ENCODE measurements at regions not wholly inside any gene's neighbourhood (a gene's known extent, or its start where the extent isn't known, plus 50 kb on each side); places are given as distances from the start of the nearest gene placed in this dataset.
A peak's percentile ranks its signal among the peaks of the same experiment; 100 is the strongest.

- TF ChIP-seq CTCF (IDR thresholded peaks at IDR 0.05; ENCODE audit: control extremely low read depth, extremely low read depth), result no peak
- Histone ChIP-seq H3K36me3 (ENCODE audit: control insufficient read depth in 4 of 4, insufficient read depth in 4 of 4, low read length in 4 of 4) (no peaks in the 10 kb centered on the region), H3K27ac (ENCODE audit: low read depth in 1 of 2, low read length in 1 of 2) (peak overlapping the region in 1 of 2 donors; percentile 83), H3K9me3 (ENCODE audit: control insufficient read depth in 4 of 4, insufficient read depth in 3 of 4, low read length in 3 of 4) (peaks cover 0 to 2% (median 0%) of the 10 kb centered on the region in 4 donors), H3K27me3 (ENCODE audit: control insufficient read depth in 3 of 3, insufficient read depth in 3 of 3, low read length in 2 of 3) (no peaks in the 10 kb centered on the region), H3K4me3 (no peak overlapping the region), H3K4me1 (ENCODE audit: control insufficient read depth in 5 of 5, insufficient read depth in 5 of 5, low read length in 5 of 5) (peaks cover 0 to 31% (median 10%) of the 10 kb centered on the region in 5 donors), H3K9ac (ENCODE audit: insufficient read depth in 1 of 2, low read length in 2 of 2) (peak overlapping the region in 1 of 2 donors; percentile 84)
- WGBS, 2 donors, result 40 to 66% methylated on average over 7 of the region's 7 CpGs
- no peak for ATAC-seq (ENCODE audit: insufficient read depth, low FRiP score)
- DNase-seq, result peak in 1 of 3 donors; percentile 56
Measured at GRCh38 chr20:22404419-22405170, 179.8 kb downstream of the FOXA2 start.

- Histone ChIP-seq H3K4me3 (no peak overlapping the region), H3K27me3 (ENCODE audit: control insufficient read depth in 3 of 3, insufficient read depth in 3 of 3, low read length in 2 of 3) (no peaks in the 10 kb centered on the region), H3K36me3 (ENCODE audit: control insufficient read depth in 4 of 4, insufficient read depth in 4 of 4, low read length in 4 of 4) (no peaks in the 10 kb centered on the region), H3K4me1 (ENCODE audit: control insufficient read depth in 5 of 5, insufficient read depth in 5 of 5, low read length in 5 of 5) (peaks cover 0 to 31% (median 10%) of the 10 kb centered on the region in 5 donors), H3K27ac (ENCODE audit: low read depth in 1 of 2, low read length in 1 of 2) (peak overlapping the region in 1 of 2 donors; percentile 79), H3K9me3 (ENCODE audit: control insufficient read depth in 4 of 4, insufficient read depth in 3 of 4, low read length in 3 of 4) (peaks cover 0 to 2% (median 0%) of the 10 kb centered on the region in 4 donors), H3K9ac (ENCODE audit: insufficient read depth in 1 of 2, low read length in 2 of 2) (peak overlapping the region; percentile 41 to 84)
- 14 to 18% methylated on average over 13 of the region's 13 CpGs for WGBS, 2 donors
- peak; percentile 56 to 93 (median 89) for DNase-seq
- no peak for ATAC-seq (ENCODE audit: insufficient read depth, low FRiP score)
- TF ChIP-seq CTCF (IDR thresholded peaks at IDR 0.05; ENCODE audit: control extremely low read depth, extremely low read depth), result no peak
Measured at GRCh38 chr20:22403632-22404361, 180.6 kb downstream of the FOXA2 start.

GRCh38 chr20:22403022-22403631 lies 181.2 kb downstream of the FOXA2 start:
- 26 to 28% methylated on average over 13 of the region's 13 CpGs for WGBS, 2 donors
- Histone ChIP-seq H3K4me1 (ENCODE audit: control insufficient read depth in 5 of 5, insufficient read depth in 5 of 5, low read length in 5 of 5) (peaks cover 0 to 31% (median 10%) of the 10 kb centered on the region in 5 donors), H3K27ac (ENCODE audit: low read depth in 1 of 2, low read length in 1 of 2) (peak overlapping the region in 1 of 2 donors; percentile 79), H3K36me3 (ENCODE audit: control insufficient read depth in 4 of 4, insufficient read depth in 4 of 4, low read length in 4 of 4) (no peaks in the 10 kb centered on the region), H3K4me3 (no peak overlapping the region), H3K27me3 (ENCODE audit: control insufficient read depth in 3 of 3, insufficient read depth in 3 of 3, low read length in 2 of 3) (peaks cover 0 to 1% (median 0%) of the 10 kb centered on the region in 3 donors), H3K9me3 (ENCODE audit: control insufficient read depth in 4 of 4, insufficient read depth in 3 of 4, low read length in 3 of 4) (peaks cover 0 to 2% (median 0%) of the 10 kb centered on the region in 4 donors), H3K9ac (ENCODE audit: insufficient read depth in 1 of 2, low read length in 2 of 2) (peak overlapping the region; percentile 41 to 84)
- DNase-seq, result peak in 2 of 3 donors; percentile 61 to 78
- ATAC-seq (ENCODE audit: insufficient read depth, low FRiP score), result peak; percentile 43
- TF ChIP-seq CTCF (IDR thresholded peaks at IDR 0.05; ENCODE audit: control extremely low read depth, extremely low read depth), result no peak
